CD4-positive, CD25-positive, alpha-beta regulatory T cell (primary cell): ENCODE measurements at regions not wholly inside any gene's neighbourhood (a gene's known extent, or its start where the extent isn't known, plus 50 kb on each side); places are given as distances from the start of the nearest gene placed in this dataset.

Experiments used
- ATAC-seq, 2 donors: fragments of 150-1000 bp; cut with Tn5 transposase; one replicate each; pipeline ENCODE4 v1.10.0; 2021; ENCODE audit warnings: low read depth in 2 of 2, moderate number of reproducible peaks in 2 of 2, moderate library complexity in 1 of 2
- DNase-seq, 3 donors: peaks; one replicate each; pipeline versions ENCODE4 v3.0.0 to v3.0.0-alpha.2; 2012 to 2022; ENCODE audit warnings: mixed read lengths in 1 of 3
- H3K27ac ChIP-seq: one replicate; pipeline ENCODE4 v1.7.0; 2013; ENCODE audit warnings: mild to moderate bottlenecking, low read length; ENCODE audit not compliant: insufficient read depth, poor library complexity, severe bottlenecking
- H3K27me3 ChIP-seq: one replicate; pipeline ENCODE4 v1.7.0; 2013; ENCODE audit warnings: low read length; ENCODE audit not compliant: control insufficient read depth, insufficient read depth
- H3K36me3 ChIP-seq: one replicate; pipeline ENCODE4 v1.7.0; 2013; ENCODE audit warnings: mild to moderate bottlenecking, low read length, moderate library complexity; ENCODE audit not compliant: control insufficient read depth, insufficient read depth
- H3K4me1 ChIP-seq: 2 replicates; pipeline ENCODE4 v1.7.0; 2013; ENCODE audit warnings: mild to moderate bottlenecking, low read length; ENCODE audit not compliant: insufficient read depth, control insufficient read depth, poor library complexity, severe bottlenecking
- H3K4me3 ChIP-seq: one replicate; pipeline ENCODE4 v1.7.0; 2013; ENCODE audit warnings: low read depth, mild to moderate bottlenecking, low read length, moderate library complexity
- H3K9me3 ChIP-seq, 2 experiments: 1 replicate in 1 of 2; 2 replicates in 1 of 2; pipeline ENCODE4 v1.7.0; 2013; ENCODE audit warnings: low read length in 2 of 2, mild to moderate bottlenecking in 1 of 2, moderate library complexity in 1 of 2; ENCODE audit not compliant: control insufficient read depth in 2 of 2
- H3K27ac Mint-ChIP-seq, 3 donors: one replicate each; pipeline ENCODE4 v1.8.0; 2020 to 2022; ENCODE audit warnings: mild to moderate bottlenecking in 3 of 3, mixed read lengths in 3 of 3, moderate library complexity in 2 of 3
- H3K27me3 Mint-ChIP-seq: one replicate; pipeline ENCODE4 v1.8.0; 2022; ENCODE audit warnings: mild to moderate bottlenecking, mixed read lengths
- H3K36me3 Mint-ChIP-seq: one replicate; pipeline ENCODE4 v1.8.0; 2020; ENCODE audit warnings: mixed read lengths
- H3K4me1 Mint-ChIP-seq, 4 donors: one replicate each; pipeline ENCODE4 v1.8.0; 2020 to 2022; ENCODE audit warnings: mixed read lengths in 4 of 4, mild to moderate bottlenecking in 1 of 4
- H3K4me3 Mint-ChIP-seq, 4 donors: one replicate each; pipeline ENCODE4 v1.8.0; 2020 to 2022; ENCODE audit warnings: mild to moderate bottlenecking in 4 of 4, mixed read lengths in 4 of 4, moderate library complexity in 3 of 4
- H3K9me3 Mint-ChIP-seq, 7 donors: one replicate each; pipeline ENCODE4 v1.8.0; 2020 to 2022; ENCODE audit warnings: mixed read lengths in 7 of 7, mild to moderate bottlenecking in 3 of 7, moderate library complexity in 2 of 7

GRCh38 chr2:211251016-211251415, 694.6 kb downstream of the CPS1 start:
- Histone ChIP-seq H3K4me1 (no peaks in the 10 kb centered on the region), H3K9me3 (no peaks in the 10 kb centered on the region), H3K36me3 (no peaks in the 10 kb centered on the region), H3K27ac (no peak overlapping the region), H3K4me3 (no peak overlapping the region), H3K27me3 (no peaks in the 10 kb centered on the region)
- no peaks in the 10 kb centered on the region for H3K27me3 Mint-ChIP-seq
- no peak overlapping the region for H3K27ac Mint-ChIP-seq
- no peaks in the 10 kb centered on the region for H3K36me3 Mint-ChIP-seq
- DNase-seq = no peak
- H3K4me1 Mint-ChIP-seq = no peaks in the 10 kb centered on the region
- H3K4me3 Mint-ChIP-seq = no peak overlapping the region
- no peak for ATAC-seq
- H3K9me3 Mint-ChIP-seq = peaks cover 0 to 3% (median 0%) of the 10 kb centered on the region in 7 donors

- no peaks in the 10 kb centered on the region for H3K4me1 Mint-ChIP-seq
- no peak overlapping the region for H3K4me3 Mint-ChIP-seq
These were observed 702.4 kb downstream of the CPS1 start for GRCh38 chr2:211258646-211259335.

DNA sequence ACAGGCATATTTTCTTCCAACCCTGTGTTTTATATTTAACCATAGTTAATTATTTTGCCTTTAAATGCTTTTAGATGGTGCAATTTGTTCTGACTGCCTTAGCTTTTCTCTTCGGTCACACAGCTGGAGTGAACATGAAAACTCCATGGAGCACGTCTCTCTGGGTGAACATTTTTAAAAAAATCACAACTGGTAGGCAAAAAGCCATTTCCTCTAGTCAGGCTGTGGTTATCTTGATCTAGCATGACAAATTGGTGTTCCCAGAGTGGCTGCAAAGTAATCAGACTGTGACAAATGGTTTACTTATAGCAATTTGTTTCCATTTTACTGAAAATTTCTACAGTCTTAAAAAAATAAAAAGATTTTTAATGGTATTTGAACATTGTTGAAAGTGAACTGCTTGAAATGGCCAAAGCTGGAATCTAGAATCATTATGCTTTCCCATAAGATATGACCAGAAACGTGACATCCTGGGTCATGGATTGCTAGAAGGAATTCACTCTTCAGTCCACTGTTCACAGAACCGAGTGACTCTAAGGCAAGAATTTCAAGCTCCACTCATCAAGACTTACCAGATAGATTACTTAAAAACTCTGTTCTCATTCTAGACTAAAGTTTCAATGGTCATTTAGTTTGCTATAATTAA, 703.6 kb downstream of the CPS1 start:
- H3K4me1 ChIP-seq = no peaks in the 10 kb centered on the region
- DNase-seq (no peak), ATAC-seq (no peak)
- no peaks in the 10 kb centered on the region for H3K36me3 Mint-ChIP-seq
- H3K27me3 Mint-ChIP-seq = no peaks in the 10 kb centered on the region
- no peak overlapping the region for H3K27ac Mint-ChIP-seq
- H3K4me1 Mint-ChIP-seq = no peaks in the 10 kb centered on the region
- no peaks in the 10 kb centered on the region for H3K36me3 ChIP-seq
- peaks cover 0 to 8% (median 2%) of the 10 kb centered on the region in 7 donors for H3K9me3 Mint-ChIP-seq
- no peak overlapping the region for H3K4me3 ChIP-seq
- H3K27me3 ChIP-seq = no peaks in the 10 kb centered on the region
- H3K4me3 Mint-ChIP-seq = no peak overlapping the region
- H3K9me3 ChIP-seq = no peaks in the 10 kb centered on the region
- no peak overlapping the region for H3K27ac ChIP-seq

More at GRCh38 chr2:211258646-211259335, 702.4 kb downstream of the CPS1 start:
- no peak for ATAC-seq
- no peak for DNase-seq
- Histone ChIP-seq H3K27me3 (no peaks in the 10 kb centered on the region), H3K4me1 (no peaks in the 10 kb centered on the region), H3K36me3 (no peaks in the 10 kb centered on the region), H3K4me3 (no peak overlapping the region), H3K27ac (no peak overlapping the region), H3K9me3 (no peaks in the 10 kb centered on the region)
- Mint-ChIP-seq H3K27me3 (no peaks in the 10 kb centered on the region), H3K27ac (no peak overlapping the region), H3K9me3 (peaks cover 0 to 8% (median 2%) of the 10 kb centered on the region in 7 donors), H3K36me3 (no peaks in the 10 kb centered on the region)

- no peak overlapping the region for H3K4me3 ChIP-seq
- Mint-ChIP-seq H3K4me1 (no peaks in the 10 kb centered on the region), H3K4me3 (no peak overlapping the region), H3K36me3 (no peaks in the 10 kb centered on the region), H3K27me3 (no peaks in the 10 kb centered on the region), H3K27ac (no peak overlapping the region), H3K9me3 (peaks cover 1 to 18% (median 4%) of the 10 kb centered on the region in 7 donors)
- H3K4me1 ChIP-seq = no peaks in the 10 kb centered on the region
- DNase-seq (no peak), ATAC-seq (no peak)
- H3K9me3 ChIP-seq = no peaks in the 10 kb centered on the region
- no peaks in the 10 kb centered on the region for H3K36me3 ChIP-seq
- no peaks in the 10 kb centered on the region for H3K27me3 ChIP-seq
- H3K27ac ChIP-seq = no peak overlapping the region
These were observed 713.9 kb downstream of the CPS1 start for GRCh38 chr2:211270257-211270656.

DNA sequence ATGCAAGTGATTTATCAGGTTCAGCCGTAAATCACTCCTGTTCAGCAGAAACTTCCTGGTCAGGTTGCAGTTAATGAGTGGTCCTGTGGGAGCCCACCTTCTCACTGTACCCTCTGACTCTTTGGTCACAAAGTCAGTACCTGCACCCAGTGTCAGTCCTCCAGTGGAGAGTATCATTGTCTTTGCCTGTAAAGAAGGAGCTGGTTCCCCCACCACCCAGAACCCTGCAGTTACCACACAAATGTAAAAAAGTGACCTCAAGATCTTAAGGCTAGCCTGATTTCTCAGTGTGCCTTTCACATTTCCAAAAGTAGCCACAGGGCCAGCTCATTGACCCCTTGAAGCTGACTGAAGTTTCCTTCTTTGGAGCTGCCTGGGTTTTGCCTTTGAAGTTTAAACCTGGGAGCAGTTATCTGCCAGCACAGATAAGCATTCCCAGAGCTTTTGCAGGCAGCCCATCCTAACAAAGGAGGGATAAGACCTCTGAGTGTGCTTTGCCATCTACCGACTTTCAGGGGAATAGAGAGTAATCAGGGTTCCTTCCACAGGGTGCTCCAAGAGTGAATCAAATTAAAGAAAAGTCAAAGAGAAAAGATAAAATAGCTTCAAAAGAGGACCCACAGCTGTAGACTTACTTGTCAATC, 725.2 kb downstream of the CPS1 start:
- H3K4me1 Mint-ChIP-seq = no peaks in the 10 kb centered on the region

DNA sequence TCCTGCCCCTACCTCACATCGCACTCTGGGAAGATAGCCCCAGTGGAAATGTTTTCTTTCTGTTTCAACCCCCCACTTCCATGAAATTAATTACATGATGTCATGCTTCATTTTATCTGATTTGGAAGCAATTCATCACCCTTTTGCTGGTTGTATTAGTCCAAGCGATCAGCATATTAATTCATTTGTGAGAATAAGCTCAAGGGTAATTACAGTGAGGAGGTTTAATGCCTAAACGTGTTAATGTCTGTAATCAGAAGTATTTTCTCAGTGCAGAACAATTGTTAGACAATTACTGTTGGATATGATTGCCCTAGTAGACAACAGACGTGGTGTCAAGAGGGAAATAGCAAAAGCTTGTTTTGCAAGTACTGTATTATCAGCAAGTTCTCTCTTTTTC, 746.3 kb downstream of the CPS1 start:
- no peaks in the 10 kb centered on the region for H3K36me3 Mint-ChIP-seq
- H3K4me1 ChIP-seq = no peaks in the 10 kb centered on the region
- no peaks in the 10 kb centered on the region for H3K4me1 Mint-ChIP-seq
- H3K27ac Mint-ChIP-seq = no peak overlapping the region
- no peak for ATAC-seq
- H3K27me3 ChIP-seq = no peaks in the 10 kb centered on the region
- no peaks in the 10 kb centered on the region for H3K9me3 ChIP-seq
- H3K36me3 ChIP-seq = no peaks in the 10 kb centered on the region
- no peak for DNase-seq
- no peak overlapping the region for H3K27ac ChIP-seq
- peaks cover 0 to 15% (median 0%) of the 10 kb centered on the region in 7 donors for H3K9me3 Mint-ChIP-seq
- no peak overlapping the region for H3K4me3 Mint-ChIP-seq
- no peak overlapping the region for H3K4me3 ChIP-seq
- H3K27me3 Mint-ChIP-seq = no peaks in the 10 kb centered on the region

More for the DNA sequence above, 725.2 kb downstream of the CPS1 start:
- H3K9me3 Mint-ChIP-seq = peaks cover 0 to 10% (median 2%) of the 10 kb centered on the region in 7 donors
- H3K27me3 ChIP-seq = no peaks in the 10 kb centered on the region
- DNase-seq (no peak), ATAC-seq (no peak)
- no peak overlapping the region for H3K27ac ChIP-seq
- H3K4me1 ChIP-seq = no peaks in the 10 kb centered on the region
- no peak overlapping the region for H3K4me3 ChIP-seq
- no peak overlapping the region for H3K27ac Mint-ChIP-seq
- H3K27me3 Mint-ChIP-seq = no peaks in the 10 kb centered on the region
- H3K36me3 ChIP-seq = no peaks in the 10 kb centered on the region
- H3K4me3 Mint-ChIP-seq = no peak overlapping the region
- H3K9me3 ChIP-seq = no peaks in the 10 kb centered on the region
- no peaks in the 10 kb centered on the region for H3K36me3 Mint-ChIP-seq

DNA sequence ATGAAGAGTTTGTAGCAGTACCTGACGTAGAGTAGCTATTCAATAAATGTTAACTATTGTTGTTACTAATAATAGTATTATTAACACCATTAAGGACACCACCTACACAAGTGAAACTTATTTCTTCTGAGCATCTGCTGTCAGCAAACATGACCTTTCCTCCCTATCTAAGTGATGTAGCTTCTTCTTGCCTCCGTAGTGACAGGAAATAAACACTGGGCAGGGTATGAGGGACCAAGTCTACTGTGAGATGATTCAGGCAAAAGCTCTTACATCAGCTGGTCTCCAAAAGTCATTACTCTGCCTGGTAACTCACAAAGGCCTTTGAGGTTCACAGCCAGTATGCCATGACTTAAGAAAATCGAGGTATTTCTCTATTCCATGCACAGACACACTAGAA, 750.5 kb downstream of the CPS1 start:
- ATAC-seq (no peak), DNase-seq (no peak)
- Mint-ChIP-seq H3K4me1 (no peaks in the 10 kb centered on the region), H3K27ac (no peak overlapping the region), H3K4me3 (no peak overlapping the region), H3K27me3 (no peaks in the 10 kb centered on the region), H3K9me3 (peaks cover 0 to 13% (median 0%) of the 10 kb centered on the region in 7 donors), H3K36me3 (no peaks in the 10 kb centered on the region)
- Histone ChIP-seq H3K27me3 (no peaks in the 10 kb centered on the region), H3K9me3 (peaks cover 0 to 3% of the 10 kb centered on the region in 2 experiments), H3K27ac (no peak overlapping the region), H3K4me3 (no peak overlapping the region), H3K4me1 (no peaks in the 10 kb centered on the region), H3K36me3 (no peaks in the 10 kb centered on the region)
